Transverse colon (tissue), 4 donors: ENCODE measurements at regions not wholly inside any gene's neighbourhood (a gene's known extent, or its start where the extent isn't known, plus 50 kb on each side); places are given as distances from the start of the nearest gene placed in this dataset.

Experiments
- DNase-seq: peaks from one replicate; pipeline ENCODE4 v3.0.0-alpha.2; 2019
- H3K27ac ChIP-seq, 4 donors: fragments of 200-600 bp; sonication (generic); 2 replicates each; pipeline ENCODE4 v1.5.1; 2016 to 2018; ENCODE audit warnings: inconsistent platforms in 4 of 4
- H3K27me3 ChIP-seq: fragments of 200-600 bp; sonication (generic); 2 replicates; pipeline ENCODE4 v1.5.1; 2017; ENCODE audit warnings: inconsistent platforms
- H3K36me3 ChIP-seq, 4 donors: fragments of 200-600 bp; sonication (generic); 2 replicates each; pipeline ENCODE4 v1.5.1; 2017 to 2019; ENCODE audit warnings: inconsistent platforms in 4 of 4
- H3K4me1 ChIP-seq, 4 donors: fragments of 200-600 bp; sonication (generic); 2 replicates each; pipeline ENCODE4 v1.5.1; 2017 to 2020; ENCODE audit warnings: inconsistent platforms in 4 of 4
- H3K4me3 ChIP-seq, 4 donors: fragments of 200-600 bp; sonication (generic); 1 replicate in 1 of 4; 2 replicates in 3 of 4; pipeline versions ENCODE4 v1.5.1 to v1.6.1; 2017 to 2019; ENCODE audit warnings: inconsistent platforms in 4 of 4
- H3K9me3 ChIP-seq, 2 donors: fragments of 200-600 bp; sonication (generic); 2 replicates each; pipeline ENCODE4 v1.5.1; 2017 to 2019; ENCODE audit warnings: inconsistent platforms in 2 of 2
- CTCF ChIP-seq, 5 experiments: fragments of 200-600 bp in 3 of 5; fragments of 450-650 bp in 2 of 5; sonication (generic) in 3 of 5; IDR thresholded peaks; 1 replicate in 2 of 5; 2 replicates in 3 of 5; pipeline ENCODE4 v1.5.1; 2016 to 2017; ENCODE audit warnings: antibody characterized with exemption in 5 of 5, inconsistent platforms in 3 of 5, mild to moderate bottlenecking in 2 of 5, moderate library complexity in 1 of 5
- EP300 ChIP-seq: sonication (generic); formaldehyde crosslinking; IDR thresholded peaks from one replicate; pipeline ENCODE4 v1.6.1; 2017; ENCODE audit warnings: antibody characterized with exemption, low read depth
- POLR2A ChIP-seq: fragments of 450-650 bp; IDR thresholded peaks from one replicate; pipeline ENCODE4 v1.6.1; 2016; ENCODE audit warnings: antibody characterized with exemption, mild to moderate bottlenecking, moderate library complexity
- POLR2AphosphoS5 ChIP-seq, 3 donors: sonication (generic); formaldehyde crosslinking; IDR thresholded peaks; one replicate each; pipeline ENCODE4 v1.6.1; 2016; ENCODE audit warnings: antibody characterized with exemption in 3 of 3
- WGBS, 2 donors: methylation state at CpG; one replicate each; pipeline ENCODE4 v1.1.5; 2018; ENCODE audit warnings: low coverage in 1 of 2; 5-methylcytosine and 5-hydroxymethylcytosine counted together
- in situ Hi-C, 4 donors: fragments of 200-750 bp; cut with MboI; loops; one replicate each; pipeline versions ENCODE4 v1.15.0 to v1.15.1; 2017; ENCODE audit warnings: low sequenced_read_pairs in 3 of 4, low pct_ligation_motif_present in 1 of 4, low pct_unique_long_range_greater_than_20kb in 1 of 4
- intact Hi-C: fragments of 100-400 bp; cut with DNase I; formaldehyde crosslinking; loops from one replicate; pipeline ENCODE4 v1.15.1; 2023; ENCODE audit warnings: low total_unique reads

DNA sequence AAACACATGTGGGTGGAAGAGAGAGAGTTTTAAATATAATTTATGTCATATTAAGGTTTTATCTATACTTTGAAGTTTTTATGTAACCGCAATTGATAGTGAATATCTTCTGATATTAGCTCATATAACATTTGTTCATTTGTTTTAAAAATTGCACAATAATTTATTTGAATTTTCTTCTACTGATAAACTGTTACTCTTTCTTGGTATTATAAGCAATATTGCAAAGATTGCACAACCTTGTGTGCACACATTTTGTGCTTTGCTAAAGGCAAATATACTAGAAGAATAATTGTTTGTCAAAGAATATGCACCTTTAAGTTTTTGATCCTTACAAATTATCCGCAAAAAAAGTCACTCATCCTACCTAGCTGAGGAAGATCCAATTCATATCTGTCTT lies 275.7 kb downstream of the TLR4 start:
- Histone ChIP-seq H3K27me3 (peaks cover 3% of the 10 kb centered on the region), H3K4me3 (no peak overlapping the region), H3K4me1 (no peaks in the 10 kb centered on the region), H3K9me3 (no peaks in the 10 kb centered on the region), H3K36me3 (no peaks in the 10 kb centered on the region), H3K27ac (no peak overlapping the region)
- intact Hi-C loops (no loop called here), in situ Hi-C loops (no loop called here)
- DNase-seq, result no peak
- TF ChIP-seq POLR2A, result no peak
- no peak for TF ChIP-seq POLR2AphosphoS5 (IDR thresholded peaks at IDR 0.05)
- TF ChIP-seq CTCF (IDR thresholded peaks at IDR 0.05), result no peak
- TF ChIP-seq EP300, result no peak
- WGBS, 2 donors, result 95 to 100% methylated on average over 2 of the region's 2 CpGs

DNA sequence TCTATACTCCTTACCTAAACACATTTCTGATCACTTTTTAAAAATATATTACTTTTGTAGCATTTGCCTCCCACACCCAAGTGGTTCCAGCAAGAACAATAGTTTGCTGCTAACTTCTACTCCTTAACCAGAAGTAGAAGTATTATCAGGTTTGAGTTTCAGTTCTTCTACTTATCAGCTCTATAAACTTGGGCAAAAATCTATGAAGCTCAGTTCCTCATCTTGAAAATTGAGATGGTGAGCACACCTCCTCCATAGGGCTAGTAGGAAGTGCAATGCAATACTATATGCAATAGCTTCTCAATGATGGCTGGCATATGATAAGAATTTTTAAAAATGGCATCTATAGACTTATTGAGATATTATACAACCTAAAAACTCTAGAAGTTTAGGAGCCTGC lies 283.7 kb downstream of the TLR4 start:
- in situ Hi-C loops, result no loop called here
- no peak overlapping the region for H3K27ac ChIP-seq
- TF ChIP-seq POLR2AphosphoS5 (IDR thresholded peaks at IDR 0.05) (no peak), CTCF (IDR thresholded peaks at IDR 0.05) (no peak), POLR2A (no peak), EP300 (no peak)

GRCh38 chr9:117992006-117992405 lies 287.8 kb downstream of the TLR4 start:
- no peaks in the 10 kb centered on the region for H3K36me3 ChIP-seq
- H3K27me3 ChIP-seq, result no peaks in the 10 kb centered on the region
- no peak overlapping the region for H3K4me3 ChIP-seq
- WGBS, 2 donors, result 7 to 9% methylated on average over 2 to 6 of the region's 6 CpGs
- TF ChIP-seq EP300 (no peak), POLR2AphosphoS5 (IDR thresholded peaks at IDR 0.05) (no peak), CTCF (IDR thresholded peaks at IDR 0.05) (no peak)
- no peaks in the 10 kb centered on the region for H3K9me3 ChIP-seq
- intact Hi-C loops (no loop called here), in situ Hi-C loops (no loop called here)
- H3K4me1 ChIP-seq, result no peaks in the 10 kb centered on the region
- no peak overlapping the region for H3K27ac ChIP-seq
- no peak for DNase-seq

More for the DNA sequence above, 283.7 kb downstream of the TLR4 start:
- Histone ChIP-seq H3K4me3 (no peak overlapping the region), H3K36me3 (no peaks in the 10 kb centered on the region), H3K27me3 (no peaks in the 10 kb centered on the region), H3K4me1 (no peaks in the 10 kb centered on the region), H3K9me3 (no peaks in the 10 kb centered on the region)
- intact Hi-C loops, result no loop called here
- DNase-seq, result no peak

DNA sequence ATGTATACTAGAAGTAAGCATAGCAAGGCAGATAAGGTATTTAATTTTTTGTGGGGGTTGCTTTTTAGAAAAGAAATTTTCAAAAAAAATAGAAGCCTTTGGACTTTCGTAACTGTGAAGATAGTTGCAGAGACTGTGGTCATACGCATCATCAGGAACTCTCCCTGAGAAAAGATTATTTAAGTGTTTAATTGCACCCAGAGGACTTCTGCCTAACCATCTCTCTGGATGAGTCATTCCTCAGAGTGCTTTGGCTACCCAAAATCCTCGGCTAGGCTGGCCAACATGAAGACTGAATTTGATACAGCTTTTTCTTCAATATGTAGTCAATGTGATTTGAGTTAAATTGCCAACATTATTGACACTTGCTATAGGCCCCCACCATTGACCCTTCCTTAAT lies 296.4 kb downstream of the TLR4 start:
- intact Hi-C loops, result no loop called here
- TF ChIP-seq POLR2AphosphoS5 (IDR thresholded peaks at IDR 0.05) (no peak), POLR2A (no peak), EP300 (no peak), CTCF (IDR thresholded peaks at IDR 0.05) (no peak)
- DNase-seq, result no peak
- Histone ChIP-seq H3K36me3 (no peaks in the 10 kb centered on the region), H3K27me3 (no peaks in the 10 kb centered on the region), H3K4me1 (no peaks in the 10 kb centered on the region), H3K9me3 (no peaks in the 10 kb centered on the region), H3K4me3 (no peak overlapping the region), H3K27ac (no peak overlapping the region)
- in situ Hi-C loops, result no loop called here
- WGBS, 2 donors, result 84 to 95% methylated on average over 2 to 3 of the region's 3 CpGs
